HEK293 (cell line): ENCODE measurements at regions not wholly inside any gene's neighbourhood (a gene's known extent, or its start where the extent isn't known, plus 50 kb on each side); places are given as distances from the start of the nearest gene placed in this dataset.

Source experiments
- CTCF ChIP-seq: fragments of 450-650 bp; formaldehyde crosslinking; IDR thresholded peaks from 2 replicates; pipeline ENCODE4 v1.5.1; 2016; ENCODE audit warnings: missing biosample characterization, missing genetic modification characterization
- HOXA7 ChIP-seq: sonication (generic); formaldehyde crosslinking; IDR thresholded peaks from 2 replicates; pipeline ENCODE4 v1.8.1; 2022; ENCODE audit warnings: missing genetic modification reagents, borderline replicate concordance
- KLF8 ChIP-seq: fragments of 450-650 bp; formaldehyde crosslinking; IDR thresholded peaks from 2 replicates; pipeline ENCODE4 v1.5.1; 2016; ENCODE audit warnings: missing biosample characterization, missing genetic modification characterization
- MYNN ChIP-seq: fragments of 450-650 bp; formaldehyde crosslinking; IDR thresholded peaks from 2 replicates; pipeline ENCODE4 v1.5.1; 2016; ENCODE audit warnings: missing biosample characterization, missing genetic modification characterization, borderline replicate concordance
- ZBTB17 ChIP-seq: fragments of 450-650 bp; formaldehyde crosslinking; IDR thresholded peaks from 2 replicates; pipeline ENCODE4 v1.5.1; 2016; ENCODE audit warnings: missing biosample characterization, missing genetic modification characterization
- ZBTB44 ChIP-seq: fragments of 450-650 bp; IDR thresholded peaks from 2 replicates; pipeline ENCODE4 v1.5.1; 2018; ENCODE audit warnings: missing biosample characterization, mild to moderate bottlenecking, missing genetic modification characterization
- ZNF138 ChIP-seq: fragments of 450-650 bp; formaldehyde crosslinking; IDR thresholded peaks from 2 replicates; pipeline ENCODE4 v1.5.1; 2016; ENCODE audit warnings: missing biosample characterization, missing genetic modification characterization, borderline replicate concordance
- ZNF473 ChIP-seq: fragments of 450-650 bp; formaldehyde crosslinking; IDR thresholded peaks from 2 replicates; pipeline ENCODE4 v1.5.1; 2017; ENCODE audit warnings: missing biosample characterization, missing genetic modification characterization
- ZNF514 ChIP-seq: fragments of 450-650 bp; formaldehyde crosslinking; IDR thresholded peaks from 2 replicates; pipeline ENCODE4 v1.5.1; 2016; ENCODE audit warnings: missing biosample characterization, missing genetic modification characterization
- ZNF530 ChIP-seq: fragments of 450-650 bp; formaldehyde crosslinking; IDR thresholded peaks from 2 replicates; pipeline ENCODE4 v1.5.1; 2016; ENCODE audit warnings: low read depth, missing biosample characterization, missing genetic modification characterization
- ZNF555 ChIP-seq: fragments of 450-650 bp; formaldehyde crosslinking; conservative IDR thresholded peaks from 2 replicates; pipeline ENCODE4 v1.5.1; 2017; ENCODE audit warnings: missing biosample characterization, mild to moderate bottlenecking, missing genetic modification characterization, inconsistent platforms

- TF ChIP-seq ZBTB44, result no peak
- no peak for TF ChIP-seq HOXA7 (CRISPR knock-in tag)
- no peak for TF ChIP-seq ZNF473 (tag by site-specific recombination)
- TF ChIP-seq ZNF555, result no peak
- TF ChIP-seq CTCF (tag by site-specific recombination), result no peak
- TF ChIP-seq ZNF138 (tag by site-specific recombination), result no peak
- no peak for TF ChIP-seq ZBTB17
- TF ChIP-seq ZNF530 (tag by site-specific recombination), result no peak
- no peak for TF ChIP-seq ZNF514
- no peak for TF ChIP-seq KLF8 (tag by site-specific recombination)
- no peak for TF ChIP-seq MYNN (tag by site-specific recombination)
Observed at GRCh38 chr14:34104489-34105397, 153.9 kb upstream of the EGLN3 start.
